ENCODE measurements at regions not wholly inside any gene's neighbourhood (a gene's known extent, or its start where the extent isn't known, plus 50 kb on each side); places are given as distances from the start of the nearest gene placed in this dataset.
"Not testable (repeated sequence)": the region's sequence is repeated elsewhere in the genome, so short reads cannot be mapped to it uniquely, and the experiment has no call there.

- H3K27ac ChIP-seq (replicated peaks in 1 of 4): no peak overlapping the region
- no peaks in the 10 kb centered on the region for H3K27me3 ChIP-seq
- DNase-seq (ENCODE audit: extremely low spot score): no peak
- no peaks in the 10 kb centered on the region for H3K4me1 ChIP-seq
- H3K36me3 ChIP-seq: no peaks in the 10 kb centered on the region
- H3K9me3 ChIP-seq: no peaks in the 10 kb centered on the region
- intact Hi-C loops (cut with DNase I): no loop called here
- no peak for TF ChIP-seq POLR2AphosphoS5 (IDR thresholded peaks at IDR 0.05)
- TF ChIP-seq POLR2A (IDR thresholded peaks at IDR 0.05; ENCODE audit: low read depth): no peak
- TF ChIP-seq EP300 (IDR thresholded peaks at IDR 0.05): no peak
- no peak for TF ChIP-seq CTCF (IDR thresholded peaks at IDR 0.05)
- WGBS: 68% methylated on average over 6 of the region's 6 CpGs
- no peak overlapping the region for H3K4me3 ChIP-seq
These were observed 227.4 kb upstream of the FAT3 start for GRCh38 chr11:91997226-91997625.

DNA sequence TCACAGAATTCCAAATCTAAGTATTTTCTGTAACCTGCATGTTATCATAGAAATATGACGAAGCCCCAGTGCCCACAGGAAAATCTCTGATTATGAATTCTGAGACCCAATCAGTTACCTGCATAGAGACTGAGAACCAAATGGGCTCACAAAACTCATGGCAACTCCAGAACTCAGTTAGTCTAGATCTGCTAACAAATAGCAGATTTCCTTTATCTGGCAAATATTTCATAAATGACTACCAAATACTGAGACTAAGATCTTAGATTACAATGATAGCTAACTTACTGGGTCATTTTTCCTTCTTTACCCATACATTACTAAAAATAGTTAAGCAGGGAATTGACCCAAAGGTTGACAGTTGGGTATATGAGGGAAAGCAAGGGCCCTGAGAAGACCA lies 228.1 kb upstream of the FAT3 start:
- TF ChIP-seq POLR2A (IDR thresholded peaks at IDR 0.05; ENCODE audit: low read depth) (no peak), EP300 (IDR thresholded peaks at IDR 0.05) (no peak), CTCF (IDR thresholded peaks at IDR 0.05) (no peak), POLR2AphosphoS5 (IDR thresholded peaks at IDR 0.05) (no peak)
- Histone ChIP-seq H3K9me3 (no peaks in the 10 kb centered on the region), H3K4me1 (no peaks in the 10 kb centered on the region), H3K27me3 (no peaks in the 10 kb centered on the region), H3K4me3 (no peak overlapping the region), H3K36me3 (no peaks in the 10 kb centered on the region), H3K27ac (replicated peaks in 1 of 4) (no peak overlapping the region)
- intact Hi-C loops (cut with DNase I): no loop called here
- 100% methylated on average over 1 of the region's 1 CpG for WGBS
- DNase-seq (ENCODE audit: extremely low spot score): no peak

DNA sequence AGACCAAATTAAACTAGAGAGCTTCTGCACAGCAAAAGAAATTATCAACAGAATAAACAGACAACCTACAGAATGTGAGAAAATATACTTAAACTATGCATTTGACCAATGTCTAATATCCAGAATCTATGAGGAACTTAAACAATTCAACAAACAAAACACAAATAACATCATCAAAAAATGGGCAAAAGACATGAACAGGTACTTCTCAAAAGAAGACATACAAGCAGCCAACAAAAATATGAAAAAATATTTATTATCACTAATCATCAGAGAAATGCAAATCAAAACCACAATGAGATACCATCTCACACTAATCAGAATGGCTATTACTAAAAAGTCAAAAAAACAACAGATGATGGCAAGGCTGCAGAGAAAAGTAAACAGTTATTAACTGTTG lies 236.2 kb upstream of the FAT3 start:
- intact Hi-C loops (cut with DNase I); H3K9me3 ChIP-seq; DNase-seq (ENCODE audit: extremely low spot score); H3K4me3 ChIP-seq; H3K27me3 ChIP-seq; H3K4me1 ChIP-seq; H3K27ac ChIP-seq (replicated peaks in 1 of 4); H3K36me3 ChIP-seq: not testable (repeated sequence)

- Histone ChIP-seq H3K36me3 (no peaks in the 10 kb centered on the region), H3K4me3 (no peak overlapping the region), H3K27ac (replicated peaks in 1 of 4) (no peak overlapping the region), H3K27me3 (no peaks in the 10 kb centered on the region), H3K4me1 (peaks cover 3 to 17% (median 14%) of the 10 kb centered on the region in 4 donors), H3K9me3 (no peaks in the 10 kb centered on the region)
- intact Hi-C loops (cut with DNase I): no loop called here
- no peak for TF ChIP-seq POLR2A (IDR thresholded peaks at IDR 0.05; ENCODE audit: low read depth)
- no peak for TF ChIP-seq EP300 (IDR thresholded peaks at IDR 0.05)
- no peak for TF ChIP-seq CTCF (IDR thresholded peaks at IDR 0.05)
- no peak for TF ChIP-seq POLR2AphosphoS5 (IDR thresholded peaks at IDR 0.05)
- no peak for DNase-seq (ENCODE audit: extremely low spot score)
These were observed 238.4 kb upstream of the FAT3 start for GRCh38 chr11:91986218-91986617.

- TF ChIP-seq EP300 (IDR thresholded peaks at IDR 0.05) (no peak), POLR2A (IDR thresholded peaks at IDR 0.05; ENCODE audit: low read depth) (no peak), POLR2AphosphoS5 (IDR thresholded peaks at IDR 0.05) (no peak), CTCF (IDR thresholded peaks at IDR 0.05) (no peak)
- Histone ChIP-seq H3K36me3 (no peaks in the 10 kb centered on the region), H3K27ac (replicated peaks in 1 of 4) (no peak overlapping the region), H3K4me1 (peaks cover 3 to 24% (median 19%) of the 10 kb centered on the region in 4 donors), H3K27me3 (no peaks in the 10 kb centered on the region), H3K4me3 (no peak overlapping the region), H3K9me3 (no peaks in the 10 kb centered on the region)
- no peak for DNase-seq (ENCODE audit: extremely low spot score)
- WGBS: 94% methylated on average over 5 of the region's 5 CpGs
- intact Hi-C loops (cut with DNase I): no loop called here
These were observed 240.5 kb upstream of the FAT3 start for GRCh38 chr11:91984033-91984584.
